Esophagus squamous epithelium (tissue), 5 donors: ENCODE measurements at regions not wholly inside any gene's neighbourhood (a gene's known extent, or its start where the extent isn't known, plus 50 kb on each side); places are given as distances from the start of the nearest gene placed in this dataset.

Source experiments
- DNase-seq: peaks from one replicate; lab custom pipeline; 2025; lab: John Stamatoyannopoulos, UW
- H3K27ac ChIP-seq, 4 donors: fragments of 200-600 bp; sonication (generic); one replicate each; pipeline ENCODE4 v1.5.1; 2016 to 2019; ENCODE audit warnings: mild to moderate bottlenecking in 1 of 4
- H3K27me3 ChIP-seq, 4 donors: fragments of 200-600 bp; sonication (generic); 1 replicate in 3 of 4; 2 replicates in 1 of 4; pipeline versions ENCODE4 v1.5.1 to v1.6.0; 2017 to 2021; ENCODE audit warnings: antibody characterized with exemption in 1 of 4
- H3K36me3 ChIP-seq, 3 donors: fragments of 200-600 bp; sonication (generic); one replicate each; pipeline ENCODE4 v1.5.1; 2016 to 2019
- H3K4me1 ChIP-seq, 3 donors: fragments of 200-600 bp; sonication (generic); one replicate each; pipeline ENCODE4 v1.5.1; 2017 to 2019
- H3K4me3 ChIP-seq, 4 donors: fragments of 200-600 bp; sonication (generic); 1 replicate in 3 of 4; 2 replicates in 1 of 4; pipeline ENCODE4 v1.5.1; 2016 to 2019; ENCODE audit warnings: mild to moderate bottlenecking in 2 of 4, moderate library complexity in 1 of 4
- H3K9me3 ChIP-seq, 3 donors: fragments of 200-600 bp; sonication (generic); one replicate each; pipeline ENCODE4 v1.5.1; 2016 to 2019
- POLR2A ChIP-seq, 4 donors: fragments of 450-650 bp; IDR thresholded peaks; one replicate each; pipeline ENCODE4 v1.6.1; 2017; ENCODE audit warnings: antibody characterized with exemption in 4 of 4, mild to moderate bottlenecking in 4 of 4, moderate library complexity in 3 of 4
- WGBS, 2 donors: methylation state at CpG; one replicate each; pipeline ENCODE4 v1.1.5; 2018; 5-methylcytosine and 5-hydroxymethylcytosine counted together
- intact Hi-C: fragments of 100-400 bp; cut with DNase I; formaldehyde crosslinking; loops from one replicate; pipeline ENCODE4 v1.15.0; 2022
- TF ChIP-seq, protein P1 (sequence below), 6 experiments: fragments of 450-650 bp in 4 of 6; fragments of 200-600 bp in 2 of 6; sonication (generic) in 2 of 6; IDR thresholded peaks; one replicate each; pipeline ENCODE4 v1.5.1; 2016 to 2019; ENCODE audit warnings: antibody characterized with exemption in 6 of 6, mild to moderate bottlenecking in 4 of 6, moderate library complexity in 4 of 6
- donor health status: DM: yes; HTN: yes; CAD: no.

DNA sequence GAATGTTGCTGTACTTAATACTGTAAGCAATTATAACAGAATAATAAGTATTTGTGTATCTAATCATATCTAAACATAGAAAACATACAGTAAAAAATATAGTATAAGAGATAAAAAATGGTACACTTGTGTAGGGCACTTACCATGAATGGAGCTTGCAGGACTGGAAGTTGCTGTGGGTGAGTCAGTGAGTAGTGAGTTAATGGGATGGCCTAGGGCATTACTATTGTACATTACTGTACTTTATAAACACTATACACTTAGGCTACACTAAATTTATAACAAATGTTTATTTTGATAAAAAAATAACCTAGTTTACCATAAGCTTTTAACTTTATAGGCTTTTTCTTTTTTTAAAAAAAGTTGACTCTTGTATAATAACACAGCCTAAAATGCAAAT lies 1071.2 kb upstream of the SEL1L start:
- Histone ChIP-seq H3K27me3 (peaks cover 0 to 12% (median 0%) of the 10 kb centered on the region in 4 donors), H3K36me3 (no peaks in the 10 kb centered on the region), H3K4me3 (no peak overlapping the region), H3K4me1 (no peaks in the 10 kb centered on the region), H3K9me3 (no peaks in the 10 kb centered on the region), H3K27ac (no peak overlapping the region)
- TF ChIP-seq, protein P1, sequence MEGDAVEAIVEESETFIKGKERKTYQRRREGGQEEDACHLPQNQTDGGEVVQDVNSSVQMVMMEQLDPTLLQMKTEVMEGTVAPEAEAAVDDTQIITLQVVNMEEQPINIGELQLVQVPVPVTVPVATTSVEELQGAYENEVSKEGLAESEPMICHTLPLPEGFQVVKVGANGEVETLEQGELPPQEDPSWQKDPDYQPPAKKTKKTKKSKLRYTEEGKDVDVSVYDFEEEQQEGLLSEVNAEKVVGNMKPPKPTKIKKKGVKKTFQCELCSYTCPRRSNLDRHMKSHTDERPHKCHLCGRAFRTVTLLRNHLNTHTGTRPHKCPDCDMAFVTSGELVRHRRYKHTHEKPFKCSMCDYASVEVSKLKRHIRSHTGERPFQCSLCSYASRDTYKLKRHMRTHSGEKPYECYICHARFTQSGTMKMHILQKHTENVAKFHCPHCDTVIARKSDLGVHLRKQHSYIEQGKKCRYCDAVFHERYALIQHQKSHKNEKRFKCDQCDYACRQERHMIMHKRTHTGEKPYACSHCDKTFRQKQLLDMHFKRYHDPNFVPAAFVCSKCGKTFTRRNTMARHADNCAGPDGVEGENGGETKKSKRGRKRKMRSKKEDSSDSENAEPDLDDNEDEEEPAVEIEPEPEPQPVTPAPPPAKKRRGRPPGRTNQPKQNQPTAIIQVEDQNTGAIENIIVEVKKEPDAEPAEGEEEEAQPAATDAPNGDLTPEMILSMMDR (IDR thresholded peaks at IDR 0.05) = no peak
- no peak for TF ChIP-seq POLR2A (IDR thresholded peaks at IDR 0.05)
- DNase-seq = no peak
- intact Hi-C loops = no loop called here

DNA sequence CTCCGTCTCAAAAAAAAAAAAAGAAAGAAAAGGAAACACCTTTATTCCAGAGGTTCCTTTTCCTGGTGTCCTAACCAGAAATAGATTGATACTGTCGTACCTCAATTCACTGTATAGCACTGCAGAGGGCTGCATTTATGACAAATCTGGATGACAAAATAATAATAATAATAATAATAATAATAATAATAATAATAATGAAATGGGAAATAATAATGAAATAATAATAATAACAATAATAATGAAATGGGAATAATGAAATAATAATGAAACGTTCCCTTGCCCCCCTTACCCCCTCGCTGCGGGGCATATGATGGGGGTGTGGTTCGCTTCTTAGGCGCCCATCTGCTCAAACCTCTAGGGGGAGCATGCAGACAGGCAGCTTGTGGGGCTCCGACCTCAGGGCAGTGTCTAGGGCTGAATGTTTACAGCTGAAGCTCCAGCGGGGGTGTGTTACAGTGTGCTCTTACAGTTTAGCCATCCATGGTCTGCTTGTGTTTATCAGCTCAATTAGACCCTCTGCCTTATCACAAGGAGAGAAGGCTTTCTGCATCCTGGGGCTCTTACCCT lies 1088.3 kb upstream of the SEL1L start:
- no peaks in the 10 kb centered on the region for H3K9me3 ChIP-seq
- TF ChIP-seq, protein P1 (IDR thresholded peaks at IDR 0.05) = no peak
- TF ChIP-seq POLR2A (IDR thresholded peaks at IDR 0.05) = no peak
- peaks cover 0 to 9% (median 5%) of the 10 kb centered on the region in 3 donors for H3K4me1 ChIP-seq
- H3K36me3 ChIP-seq = no peaks in the 10 kb centered on the region
- H3K4me3 ChIP-seq = no peak overlapping the region
- DNase-seq = no peak
- H3K27me3 ChIP-seq = no peaks in the 10 kb centered on the region
- intact Hi-C loops = no loop called here
- 90 to 92% methylated on average over 9 of the region's 9 CpGs for WGBS, 2 donors
- no peak overlapping the region for H3K27ac ChIP-seq

DNA sequence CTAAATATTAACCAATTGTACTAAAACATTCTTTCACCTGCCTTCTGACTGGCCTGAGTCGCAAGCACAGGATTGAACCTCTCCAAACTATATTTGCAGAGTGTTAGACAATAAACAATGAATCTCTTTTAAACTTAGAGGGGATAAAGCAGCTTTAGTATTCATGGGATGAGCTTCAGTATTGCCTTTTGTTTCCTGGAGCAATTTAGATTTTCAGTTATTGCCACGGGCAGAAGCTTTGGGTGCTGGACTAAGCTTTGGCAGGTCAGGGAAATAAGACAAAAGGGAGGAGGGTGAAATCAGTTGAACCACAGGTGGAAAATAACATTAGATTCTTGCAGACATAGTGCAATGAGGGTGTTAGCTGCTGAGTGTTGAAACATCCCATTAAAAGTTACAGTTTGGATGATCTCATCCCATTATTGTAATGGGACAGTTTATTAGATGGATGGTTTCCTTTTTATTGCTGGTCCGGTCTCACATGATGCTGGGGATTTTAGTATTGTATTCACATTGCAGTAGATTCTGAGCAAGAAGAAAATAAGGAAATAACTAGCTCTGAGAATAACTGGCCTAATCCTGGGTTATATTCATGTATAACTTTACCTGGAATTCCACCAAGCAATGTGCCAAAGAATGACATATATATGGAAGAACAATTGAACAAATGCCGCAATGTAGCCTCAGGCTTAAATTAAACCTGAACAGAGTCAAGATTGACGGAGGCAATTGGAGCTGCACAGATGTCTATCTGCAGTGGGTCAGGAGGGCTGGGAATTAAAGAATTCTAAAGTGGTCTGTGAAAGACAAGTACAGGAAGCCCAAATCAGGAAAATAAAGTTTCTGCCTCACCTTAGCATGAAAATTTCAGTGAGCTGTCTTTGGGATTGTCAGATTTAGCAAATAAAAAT lies 1092.8 kb upstream of the SEL1L start:
- TF ChIP-seq, protein P1 (IDR thresholded peaks at IDR 0.05) = no peak
- no peak for TF ChIP-seq POLR2A (IDR thresholded peaks at IDR 0.05)
- peaks cover 0 to 9% (median 5%) of the 10 kb centered on the region in 3 donors for H3K4me1 ChIP-seq
- WGBS, 2 donors = 43 to 44% methylated on average over 5 of the region's 5 CpGs
- H3K4me3 ChIP-seq = no peak overlapping the region
- H3K27me3 ChIP-seq = no peaks in the 10 kb centered on the region
- no peaks in the 10 kb centered on the region for H3K9me3 ChIP-seq
- no peak for DNase-seq
- intact Hi-C loops = no loop called here
- H3K36me3 ChIP-seq = no peaks in the 10 kb centered on the region
- no peak overlapping the region for H3K27ac ChIP-seq

DNA sequence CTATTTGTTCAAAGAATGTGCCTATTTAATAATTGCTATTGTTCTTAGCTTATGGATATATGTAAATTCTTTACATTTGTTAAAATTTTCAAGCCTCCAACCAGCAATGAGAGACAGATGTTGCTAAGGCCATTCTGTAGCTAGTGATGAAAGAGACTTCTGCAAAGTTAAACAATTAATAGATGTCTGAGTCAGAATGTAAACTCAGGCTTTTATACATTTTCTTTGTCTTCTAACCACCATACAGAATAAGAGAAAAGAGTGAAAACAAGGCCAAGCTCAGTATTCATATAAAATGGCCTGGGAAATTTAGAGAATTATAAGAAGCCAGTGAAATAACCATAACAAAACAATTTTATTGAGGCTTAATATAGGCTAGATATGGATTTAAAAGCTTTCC lies 1102.3 kb upstream of the SEL1L start:
- Histone ChIP-seq H3K36me3 (no peaks in the 10 kb centered on the region), H3K27me3 (no peaks in the 10 kb centered on the region), H3K9me3 (no peaks in the 10 kb centered on the region), H3K4me3 (no peak overlapping the region), H3K4me1 (peaks cover 0 to 5% (median 0%) of the 10 kb centered on the region in 3 donors), H3K27ac (no peak overlapping the region)
- no peak for TF ChIP-seq POLR2A (IDR thresholded peaks at IDR 0.05)
- TF ChIP-seq, protein P1 (IDR thresholded peaks at IDR 0.05) = no peak
- DNase-seq = no peak
- intact Hi-C loops = no loop called here

DNA sequence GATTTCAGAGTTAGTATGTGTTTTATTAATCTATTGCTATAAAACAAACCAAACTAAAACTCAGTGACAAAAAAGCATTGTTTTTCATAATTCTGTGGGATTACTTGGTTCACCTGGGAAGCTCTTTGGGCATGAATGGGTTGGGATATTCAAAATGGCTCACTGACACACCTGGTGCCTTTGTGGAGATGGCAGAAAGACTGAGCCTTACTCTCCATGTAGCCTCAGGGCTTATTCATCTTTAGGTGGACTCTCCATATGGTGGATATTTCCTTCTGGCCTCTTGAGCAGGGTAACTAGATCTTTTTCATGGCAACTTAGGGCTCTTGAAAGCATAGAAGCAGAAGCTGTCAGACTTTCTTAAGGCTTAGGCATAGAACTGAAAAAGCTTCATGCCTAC lies 1102.8 kb upstream of the SEL1L start:
- Histone ChIP-seq H3K36me3 (no peaks in the 10 kb centered on the region), H3K27ac (no peak overlapping the region), H3K27me3 (no peaks in the 10 kb centered on the region), H3K4me3 (no peak overlapping the region), H3K9me3 (no peaks in the 10 kb centered on the region), H3K4me1 (peaks cover 0 to 5% (median 0%) of the 10 kb centered on the region in 3 donors)
- DNase-seq = no peak
- no peak for TF ChIP-seq POLR2A (IDR thresholded peaks at IDR 0.05)
- TF ChIP-seq, protein P1 (IDR thresholded peaks at IDR 0.05) = no peak
- intact Hi-C loops = no loop called here
